Right lobe of liver (tissue), 4 donors: ENCODE measurements at regions not wholly inside any gene's neighbourhood (a gene's known extent, or its start where the extent isn't known, plus 50 kb on each side); places are given as distances from the start of the nearest gene placed in this dataset.

Experiments
- POLR2A ChIP-seq: fragments of 450-650 bp; IDR thresholded peaks from one replicate; pipeline ENCODE4 v1.6.1; 2017; ENCODE audit warnings: antibody characterized with exemption, mild to moderate bottlenecking
- TF ChIP-seq, protein P1 (sequence below), 4 donors: fragments of 200-600 bp in 3 of 4; fragments of 450-650 bp in 1 of 4; IDR thresholded peaks; one replicate each; pipeline versions ENCODE4 v1.5.1 to v1.8.0; 2016 to 2022; ENCODE audit warnings: antibody characterized with exemption in 4 of 4, mild to moderate bottlenecking in 2 of 4
- donor health status: DM: no; HTN: no; CAD: no.
- donor health status: DM: no; HTN: no; CAD: no.
- donor health status: DM: no; HTN: yes; CAD: no.

DNA sequence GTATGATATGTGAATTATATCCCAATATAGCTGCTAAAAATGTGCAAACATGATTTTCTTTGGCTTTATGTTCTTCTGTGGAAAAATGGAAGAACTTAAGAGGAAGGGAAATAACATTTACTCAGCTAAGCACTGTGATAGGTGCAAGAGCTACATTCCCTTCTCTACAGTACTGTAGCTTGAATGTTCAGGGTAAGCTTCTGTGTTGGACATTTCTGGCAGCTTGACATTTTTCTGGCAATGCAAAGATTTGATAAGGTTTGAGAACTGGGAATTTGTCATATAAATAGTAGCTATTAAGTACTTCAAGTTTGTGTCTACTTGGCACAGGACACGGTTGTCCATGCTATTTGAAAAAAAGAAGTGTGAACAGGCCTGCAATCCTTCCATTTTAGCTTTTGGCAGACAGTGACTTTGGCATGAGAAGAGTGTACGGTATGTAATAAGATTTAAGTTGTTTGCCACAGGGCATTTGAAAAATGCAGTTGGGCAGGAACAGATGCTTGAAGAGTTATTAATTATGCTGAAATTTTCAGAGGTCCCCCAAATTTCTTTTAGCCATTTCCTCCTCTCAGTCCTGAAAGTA, 77.6 kb downstream of the KIF4B start:
- TF ChIP-seq, protein P1, sequence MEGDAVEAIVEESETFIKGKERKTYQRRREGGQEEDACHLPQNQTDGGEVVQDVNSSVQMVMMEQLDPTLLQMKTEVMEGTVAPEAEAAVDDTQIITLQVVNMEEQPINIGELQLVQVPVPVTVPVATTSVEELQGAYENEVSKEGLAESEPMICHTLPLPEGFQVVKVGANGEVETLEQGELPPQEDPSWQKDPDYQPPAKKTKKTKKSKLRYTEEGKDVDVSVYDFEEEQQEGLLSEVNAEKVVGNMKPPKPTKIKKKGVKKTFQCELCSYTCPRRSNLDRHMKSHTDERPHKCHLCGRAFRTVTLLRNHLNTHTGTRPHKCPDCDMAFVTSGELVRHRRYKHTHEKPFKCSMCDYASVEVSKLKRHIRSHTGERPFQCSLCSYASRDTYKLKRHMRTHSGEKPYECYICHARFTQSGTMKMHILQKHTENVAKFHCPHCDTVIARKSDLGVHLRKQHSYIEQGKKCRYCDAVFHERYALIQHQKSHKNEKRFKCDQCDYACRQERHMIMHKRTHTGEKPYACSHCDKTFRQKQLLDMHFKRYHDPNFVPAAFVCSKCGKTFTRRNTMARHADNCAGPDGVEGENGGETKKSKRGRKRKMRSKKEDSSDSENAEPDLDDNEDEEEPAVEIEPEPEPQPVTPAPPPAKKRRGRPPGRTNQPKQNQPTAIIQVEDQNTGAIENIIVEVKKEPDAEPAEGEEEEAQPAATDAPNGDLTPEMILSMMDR (IDR thresholded peaks at IDR 0.05): no peak
- TF ChIP-seq POLR2A: no peak
